HL-60 (cell line): ENCODE measurements at regions not wholly inside any gene's neighbourhood (a gene's known extent, or its start where the extent isn't known, plus 50 kb on each side); places are given as distances from the start of the nearest gene placed in this dataset.

Source experiments
- POLR2AphosphoS5 ChIP-seq: IDR thresholded peaks from 2 replicates; pipeline ENCODE4 v1.6.1; 2012; ENCODE audit warnings: low read depth
- TF ChIP-seq, protein P1 (sequence below): IDR thresholded peaks from one replicate; pipeline ENCODE4 v1.5.1; 2011; ENCODE audit warnings: low read length, control low read depth, inconsistent platforms; ENCODE audit not compliant: insufficient read depth

DNA sequence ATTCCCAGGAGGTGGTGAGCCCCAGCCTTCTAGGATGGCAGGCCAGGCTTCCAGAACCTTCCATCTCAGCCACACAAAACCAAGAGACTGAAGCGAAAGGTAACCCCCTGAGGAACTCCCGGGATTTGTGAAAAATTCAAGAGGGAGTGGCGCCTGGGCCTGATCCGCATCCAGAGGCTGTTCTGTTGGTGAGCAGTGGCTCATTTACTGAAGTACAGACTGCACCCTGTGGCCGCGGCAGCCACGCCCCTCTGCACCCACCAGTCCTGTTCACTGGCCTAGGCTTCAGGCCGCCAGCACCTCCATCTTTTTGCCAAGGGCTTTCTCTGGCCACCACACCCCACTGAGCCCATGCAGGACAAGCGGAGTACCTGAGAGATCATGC is 79.1 kb upstream of the PTPN1 start:
- TF ChIP-seq, protein P1, sequence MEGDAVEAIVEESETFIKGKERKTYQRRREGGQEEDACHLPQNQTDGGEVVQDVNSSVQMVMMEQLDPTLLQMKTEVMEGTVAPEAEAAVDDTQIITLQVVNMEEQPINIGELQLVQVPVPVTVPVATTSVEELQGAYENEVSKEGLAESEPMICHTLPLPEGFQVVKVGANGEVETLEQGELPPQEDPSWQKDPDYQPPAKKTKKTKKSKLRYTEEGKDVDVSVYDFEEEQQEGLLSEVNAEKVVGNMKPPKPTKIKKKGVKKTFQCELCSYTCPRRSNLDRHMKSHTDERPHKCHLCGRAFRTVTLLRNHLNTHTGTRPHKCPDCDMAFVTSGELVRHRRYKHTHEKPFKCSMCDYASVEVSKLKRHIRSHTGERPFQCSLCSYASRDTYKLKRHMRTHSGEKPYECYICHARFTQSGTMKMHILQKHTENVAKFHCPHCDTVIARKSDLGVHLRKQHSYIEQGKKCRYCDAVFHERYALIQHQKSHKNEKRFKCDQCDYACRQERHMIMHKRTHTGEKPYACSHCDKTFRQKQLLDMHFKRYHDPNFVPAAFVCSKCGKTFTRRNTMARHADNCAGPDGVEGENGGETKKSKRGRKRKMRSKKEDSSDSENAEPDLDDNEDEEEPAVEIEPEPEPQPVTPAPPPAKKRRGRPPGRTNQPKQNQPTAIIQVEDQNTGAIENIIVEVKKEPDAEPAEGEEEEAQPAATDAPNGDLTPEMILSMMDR: no peak
- no peak for TF ChIP-seq POLR2AphosphoS5
